ENCODE measurements at regions not wholly inside any gene's neighbourhood (a gene's known extent, or its start where the extent isn't known, plus 50 kb on each side); places are given as distances from the start of the nearest gene placed in this dataset.

- TF ChIP-seq CTCF (IDR thresholded peaks at IDR 0.05; ENCODE audit: poor library complexity) = no peak
- TF ChIP-seq EZH2phosphoT487 (IDR thresholded peaks at IDR 0.05; ENCODE audit: low read depth, severe bottlenecking, unreplicated experiment) = no peak
- TF ChIP-seq EZH2 (IDR thresholded peaks at IDR 0.05; ENCODE audit: borderline replicate concordance) = no peak
Observed at GRCh38 chr16:65989861-65990604, 376.5 kb upstream of the CDH5 start.
